ENCODE measurements at regions not wholly inside any gene's neighbourhood (a gene's known extent, or its start where the extent isn't known, plus 50 kb on each side); places are given as distances from the start of the nearest gene placed in this dataset.

- DNase-seq, result no peak
Measured at GRCh38 chr2:11104794-11105660, 50.2 kb upstream of the SLC66A3 start.
